Panc1 (cell line): ENCODE measurements at regions not wholly inside any gene's neighbourhood (a gene's known extent, or its start where the extent isn't known, plus 50 kb on each side); places are given as distances from the start of the nearest gene placed in this dataset.

Experiments
- ATAC-seq: fragments of 200-7000 bp; cut with Tn5 transposase; 2 replicates; pipeline ENCODE4 v1.9.1; 2020; ENCODE audit warnings: mild to moderate bottlenecking, moderate library complexity
- BruUV-seq: library from RNA; stranded (reverse); fragments of 400-500 nt; replicated peaks from 2 replicates; lab custom pipeline; 2021; lab: Mats Ljungman, UMichigan
- CTCF ChIA-PET: fragments of 300-600 bp; sonication (Branson Sonifier 250); formaldehyde crosslinking; loops from one replicate; lab custom pipeline; 2022; ENCODE audit warnings: antibody characterized with exemption; lab: Charles Lee
- POLR2A ChIA-PET: fragments of 300-600 bp; sonication (Branson Sonifier 250); formaldehyde crosslinking; loops from one replicate; lab custom pipeline; 2022; ENCODE audit warnings: antibody characterized with exemption; lab: Charles Lee
- DNase-seq: peaks from one replicate; pipeline ENCODE4 v3.0.0-alpha.2; 2010; ENCODE audit warnings: low read depth, low spot score
- H3K27ac ChIP-seq: 2 replicates; pipeline ENCODE4 v1.5.1; 2011; ENCODE audit warnings: mild to moderate bottlenecking, low read length, inconsistent platforms
- H3K27me3 ChIP-seq: fragments of 200-500 bp; sonication (Bioruptor generic); 2 replicates; pipeline ENCODE4 v1.6.0; 2014; ENCODE audit warnings: low read length, inconsistent platforms; ENCODE audit not compliant: control insufficient read depth, insufficient read depth
- H3K36me3 ChIP-seq: fragments of 200-500 bp; sonication (Bioruptor generic); 2 replicates; pipeline ENCODE4 v1.5.1; 2014; ENCODE audit warnings: inconsistent platforms, mild to moderate bottlenecking, low read length, moderate library complexity; ENCODE audit not compliant: control insufficient read depth, insufficient read depth
- H3K4me1 ChIP-seq: 2 replicates; pipeline ENCODE4 v1.5.1; 2011; ENCODE audit warnings: inconsistent platforms, mild to moderate bottlenecking, low read length, moderate library complexity; ENCODE audit not compliant: control insufficient read depth, insufficient read depth
- H3K4me3 ChIP-seq, 2 experiments: 2 replicates each; pipeline ENCODE4 v1.5.1; 2011 to 2012; ENCODE audit warnings: low read depth in 2 of 2, low read length in 2 of 2, mild to moderate bottlenecking in 2 of 2, inconsistent platforms in 1 of 2, moderate library complexity in 1 of 2
- H3K9me3 ChIP-seq: fragments of 200-500 bp; sonication (Bioruptor generic); 2 replicates; pipeline ENCODE4 v1.5.1; 2014; ENCODE audit warnings: low read depth, mild to moderate bottlenecking, inconsistent platforms, low read length, moderate library complexity; ENCODE audit not compliant: control insufficient read depth, insufficient read depth
- CTCF ChIP-seq: fragments of 450-650 bp; IDR thresholded peaks from 2 replicates; pipeline ENCODE4 v1.5.1; 2017; ENCODE audit warnings: mild to moderate bottlenecking
- POLR2AphosphoS5 ChIP-seq: IDR thresholded peaks from 2 replicates; pipeline ENCODE4 v1.6.1; 2012; ENCODE audit warnings: mild to moderate bottlenecking, low read depth, low read length, moderate library complexity
- REST ChIP-seq, 2 experiments: IDR thresholded peaks; 2 replicates each; pipeline ENCODE4 v1.6.1; 2011 to 2012; ENCODE audit warnings: low read depth in 2 of 2, control low read depth in 1 of 2, low read length in 1 of 2, mild to moderate bottlenecking in 1 of 2, moderate library complexity in 1 of 2; ENCODE audit not compliant: insufficient read depth in 1 of 2
- SIN3A ChIP-seq: IDR thresholded peaks from 2 replicates; pipeline ENCODE4 v1.6.1; 2012; ENCODE audit warnings: low read depth, mild to moderate bottlenecking, low read length, moderate library complexity, borderline replicate concordance; ENCODE audit not compliant: insufficient read depth
- TCF7L2 ChIP-seq: IDR thresholded peaks from 2 replicates; pipeline ENCODE4 v1.6.1; 2011; ENCODE audit warnings: mild to moderate bottlenecking, low read depth, low read length, inconsistent platforms
- in situ Hi-C: cut with HindIII; loops from 2 replicates; pipeline ENCODE4 v1.10.0; 2016; ENCODE audit warnings: low sequenced_read_pairs, low pct_unique_long_range_greater_than_20kb
- intact Hi-C: fragments of 100-400 bp; cut with micrococcal nuclease; formaldehyde crosslinking; loops from one replicate; pipeline ENCODE4 v1.10.0; 2022; ENCODE audit not compliant: unreplicated experiment

GRCh38 chr10:44834131-44834530, 77.0 kb upstream of the TMEM72 start:
- intact Hi-C loops (no loop called here), in situ Hi-C loops (no loop called here)
- ChIA-PET CTCF (no interaction called here), POLR2A (no interaction called here)
- ATAC-seq, result no peak
- Histone ChIP-seq H3K4me1 (peaks cover 7% of the 10 kb centered on the region), H3K27ac (no peak overlapping the region), H3K27me3 (peaks cover 8% of the 10 kb centered on the region), H3K9me3 (no peaks in the 10 kb centered on the region), H3K4me3 (no peak overlapping the region), H3K36me3 (no peaks in the 10 kb centered on the region)
- no TSS peak for BruUV-seq
- TF ChIP-seq POLR2AphosphoS5, result no peak
- no peak for TF ChIP-seq TCF7L2
- no peak for TF ChIP-seq SIN3A
- no peak for TF ChIP-seq REST (IDR thresholded peaks at IDR 0.05; ENCODE audit: insufficient read depth in 1 of 2, low read depth in 2 of 2, low read length in 1 of 2)
- TF ChIP-seq CTCF, result no peak
- no peak for DNase-seq

GRCh38 chr10:44835300-44835699, 75.8 kb upstream of the TMEM72 start:
- BruUV-seq, result no TSS peak
- CTCF ChIA-PET, result no interaction called here
- ATAC-seq, result no peak

More at GRCh38 chr10:44835300-44835699, 75.8 kb upstream of the TMEM72 start:
- Histone ChIP-seq H3K4me1 (peaks cover 3% of the 10 kb centered on the region; the same call in 1 of the 2 replicates), H3K9me3 (no peaks in the 10 kb centered on the region), H3K27me3 (peaks cover 8% of the 10 kb centered on the region), H3K36me3 (no peaks in the 10 kb centered on the region), H3K4me3 (no peak overlapping the region), H3K27ac (no peak overlapping the region)
- intact Hi-C loops, result no loop called here
- POLR2A ChIA-PET, result no interaction called here
- no peak for DNase-seq
- in situ Hi-C loops, result no loop called here
- no peak for TF ChIP-seq REST (IDR thresholded peaks at IDR 0.05; ENCODE audit: insufficient read depth in 1 of 2, low read depth in 2 of 2, low read length in 1 of 2)
- no peak for TF ChIP-seq POLR2AphosphoS5
- no peak for TF ChIP-seq TCF7L2
- TF ChIP-seq SIN3A, result no peak
- no peak for TF ChIP-seq CTCF
